Large intestine (tissue), 3 donors: ENCODE measurements at regions not wholly inside any gene's neighbourhood (a gene's known extent, or its start where the extent isn't known, plus 50 kb on each side); places are given as distances from the start of the nearest gene placed in this dataset.
"Not testable (repeated sequence)": the region's sequence is repeated elsewhere in the genome, so short reads cannot be mapped to it uniquely, and the experiment has no call there.

Experiments used
- DNase-seq, 2 donors: peaks; one replicate each; pipeline versions ENCODE4 v3.0.0 to v3.0.0-alpha.2; 2013
- H3K27ac ChIP-seq: one replicate; pipeline ENCODE4 v1.5.1; 2013; ENCODE audit warnings: low read length
- H3K27me3 ChIP-seq: 2 replicates; pipeline ENCODE4 v1.6.1; 2013; ENCODE audit warnings: low read length; ENCODE audit not compliant: control insufficient read depth, insufficient read depth
- H3K36me3 ChIP-seq: 2 replicates; pipeline ENCODE4 v1.6.1; 2013; ENCODE audit warnings: low read length; ENCODE audit not compliant: control insufficient read depth, insufficient read depth
- H3K4me1 ChIP-seq: one replicate; pipeline ENCODE4 v1.6.1; 2013; ENCODE audit warnings: low read length; ENCODE audit not compliant: control insufficient read depth, insufficient read depth
- H3K4me3 ChIP-seq: one replicate; pipeline ENCODE4 v1.5.1; 2013; ENCODE audit warnings: low read length
- H3K9me3 ChIP-seq: one replicate; pipeline ENCODE4 v1.6.1; 2013; ENCODE audit warnings: mild to moderate bottlenecking, low read depth, low read length, moderate library complexity; ENCODE audit not compliant: control insufficient read depth
- WGBS: methylation state at CpG from one replicate; pipeline ENCODE4 v1.1.5; 2013; ENCODE audit warnings: low lambda C conversion rate; ENCODE audit not compliant: insufficient coverage; 5-methylcytosine and 5-hydroxymethylcytosine counted together

DNA sequence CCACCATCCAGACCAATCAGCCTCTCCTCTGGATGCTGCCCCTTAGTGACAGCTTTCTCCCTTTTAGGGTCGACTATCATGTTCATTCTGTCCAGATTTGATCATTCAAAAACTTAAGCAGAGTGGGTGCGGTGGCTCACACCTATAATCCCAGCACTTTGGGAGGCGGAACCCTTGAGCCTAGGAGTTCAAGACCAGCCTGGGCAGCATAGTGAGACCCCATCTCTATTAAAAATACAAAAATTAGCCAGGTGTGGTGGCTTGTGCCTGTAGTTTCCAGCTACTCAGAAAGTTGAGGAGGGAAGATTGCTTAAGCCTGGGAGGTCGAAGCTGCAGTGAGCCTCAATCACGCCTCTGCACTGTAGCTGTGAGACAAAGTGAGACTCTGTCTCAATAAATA is 68.3 kb upstream of the ZCCHC2 start:
- no peaks in the 10 kb centered on the region for H3K9me3 ChIP-seq
- H3K4me1 ChIP-seq: peaks cover 15% of the 10 kb centered on the region
- H3K27me3 ChIP-seq: no peaks in the 10 kb centered on the region
- no peak for DNase-seq
- H3K27ac ChIP-seq: no peak overlapping the region
- H3K36me3 ChIP-seq: no peaks in the 10 kb centered on the region
- 100% methylated on average over 1 of the region's 5 CpGs for WGBS
- H3K4me3 ChIP-seq: no peak overlapping the region

DNA sequence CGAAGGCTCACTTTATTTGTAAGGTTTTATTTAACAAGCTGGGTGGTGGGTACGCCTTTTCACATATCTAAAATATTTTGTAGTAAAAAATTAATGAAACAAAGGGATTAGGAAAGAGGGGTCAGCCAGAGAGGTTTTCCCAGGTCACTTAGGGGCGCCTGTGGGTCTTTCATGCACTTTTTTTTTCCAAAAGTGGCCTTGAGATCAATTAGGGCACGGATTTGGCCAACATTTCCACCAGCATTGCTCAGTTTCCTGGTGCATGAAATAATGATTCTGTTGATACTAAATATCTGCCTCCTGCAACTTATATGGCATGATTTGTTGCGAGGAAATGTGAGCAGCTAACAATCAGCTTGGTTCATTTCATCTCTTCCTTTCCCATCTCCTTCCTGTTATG is 67.6 kb upstream of the ZCCHC2 start:
- DNase-seq: no peak
- Histone ChIP-seq H3K4me1 (peaks cover 15% of the 10 kb centered on the region), H3K27me3 (no peaks in the 10 kb centered on the region), H3K9me3 (no peaks in the 10 kb centered on the region), H3K4me3 (no peak overlapping the region), H3K27ac (no peak overlapping the region), H3K36me3 (no peaks in the 10 kb centered on the region)
- 17% methylated on average over 1 of the region's 5 CpGs for WGBS

DNA sequence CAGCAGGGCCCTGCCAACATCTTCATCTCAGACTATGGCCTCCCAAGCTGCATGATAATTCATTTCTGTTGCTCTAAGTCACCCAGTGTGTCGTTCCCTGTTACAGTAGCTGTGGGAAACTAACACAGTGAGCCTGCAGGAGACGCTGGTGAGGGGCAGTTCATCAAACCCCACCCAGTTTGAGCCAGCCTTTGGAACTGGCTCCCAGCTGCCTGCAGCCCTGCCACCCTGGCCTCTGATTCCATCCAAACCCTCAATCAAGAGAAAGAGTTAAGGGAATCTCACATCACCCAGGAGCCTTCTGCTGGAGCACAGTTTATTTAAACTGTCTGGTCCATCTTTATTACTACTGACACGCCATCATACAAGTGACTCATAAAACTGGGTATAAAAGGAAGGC is 64.9 kb upstream of the ZCCHC2 start:
- WGBS: no CpG with 5 or more reads among the region's 3 CpGs
- H3K27me3 ChIP-seq: no peaks in the 10 kb centered on the region
- no peaks in the 10 kb centered on the region for H3K9me3 ChIP-seq
- H3K4me3 ChIP-seq: no peak overlapping the region
- peaks cover 5% of the 10 kb centered on the region for H3K4me1 ChIP-seq
- H3K36me3 ChIP-seq: no peaks in the 10 kb centered on the region
- no peak overlapping the region for H3K27ac ChIP-seq
- DNase-seq: no peak

DNA sequence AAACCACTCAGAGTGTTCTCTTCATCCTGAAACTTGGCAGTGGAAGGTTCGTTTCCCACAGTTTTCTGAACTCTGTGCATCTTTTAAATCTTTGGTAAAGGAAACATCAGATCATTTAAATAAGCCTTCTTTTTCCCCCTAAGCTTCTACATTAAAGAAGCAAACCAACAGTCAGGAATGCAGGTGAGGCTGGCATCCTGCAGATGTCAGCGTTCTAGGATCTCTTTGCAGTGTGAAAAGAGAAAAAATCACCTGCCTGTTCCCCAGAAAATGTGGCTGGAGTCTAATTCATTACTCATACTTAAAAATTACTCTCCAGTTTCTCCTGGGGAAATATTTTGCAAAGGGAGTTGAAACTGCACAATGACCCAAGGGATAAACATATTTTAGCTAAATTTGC is 64.5 kb upstream of the ZCCHC2 start:
- Histone ChIP-seq H3K36me3 (no peaks in the 10 kb centered on the region), H3K27me3 (no peaks in the 10 kb centered on the region), H3K27ac (no peak overlapping the region), H3K4me1 (peaks cover under 1% of the 10 kb centered on the region), H3K4me3 (no peak overlapping the region), H3K9me3 (no peaks in the 10 kb centered on the region)
- WGBS: no CpG with 5 or more reads among the region's 2 CpGs
- no peak for DNase-seq

DNA sequence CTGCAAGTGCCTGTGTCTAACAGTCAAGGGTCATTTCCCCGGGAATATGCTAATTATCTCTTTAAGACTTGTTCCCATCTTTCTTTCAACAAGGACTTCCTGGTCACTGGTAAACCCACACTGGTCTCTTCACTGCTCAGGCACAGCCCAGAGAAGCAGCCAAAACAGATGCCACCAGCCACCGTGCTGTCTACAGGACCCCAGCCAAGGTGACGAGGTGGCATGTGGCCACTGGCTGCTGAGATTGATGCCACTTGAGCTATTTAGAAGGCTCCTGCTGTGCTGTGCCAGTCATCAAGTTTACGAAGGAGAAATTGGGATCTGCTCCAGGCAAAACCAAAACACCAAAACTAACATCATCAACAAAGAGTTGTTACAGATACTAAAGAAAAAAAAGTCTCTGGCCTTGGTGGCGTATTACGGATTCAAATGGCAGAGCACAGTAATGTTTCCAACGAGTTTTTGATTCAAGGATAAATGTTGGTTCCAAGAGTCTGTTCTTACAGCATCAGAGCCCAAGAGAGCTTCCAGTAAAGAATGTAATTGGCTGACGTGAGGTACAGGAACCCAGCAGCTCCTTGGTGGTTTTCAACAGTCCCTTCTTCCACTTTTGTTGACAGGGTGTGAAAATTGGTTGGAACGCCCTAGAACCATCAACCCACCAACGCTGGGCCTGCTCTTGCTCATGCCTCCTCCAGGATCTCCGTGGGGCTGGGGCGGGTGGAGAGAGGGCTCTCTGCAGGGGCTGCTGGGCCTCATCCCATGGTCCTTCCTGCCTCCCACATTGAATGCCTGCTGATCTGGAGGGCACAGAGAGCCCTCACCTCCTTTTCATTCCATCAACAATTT is 63.7 kb upstream of the ZCCHC2 start:
- no peaks in the 10 kb centered on the region for H3K9me3 ChIP-seq
- DNase-seq: no peak
- no CpG with 5 or more reads among the region's 12 CpGs for WGBS
- H3K36me3 ChIP-seq: no peaks in the 10 kb centered on the region
- H3K27me3 ChIP-seq: no peaks in the 10 kb centered on the region
- H3K4me1 ChIP-seq: no peaks in the 10 kb centered on the region
- H3K4me3 ChIP-seq: no peak overlapping the region
- H3K27ac ChIP-seq: no peak overlapping the region

DNA sequence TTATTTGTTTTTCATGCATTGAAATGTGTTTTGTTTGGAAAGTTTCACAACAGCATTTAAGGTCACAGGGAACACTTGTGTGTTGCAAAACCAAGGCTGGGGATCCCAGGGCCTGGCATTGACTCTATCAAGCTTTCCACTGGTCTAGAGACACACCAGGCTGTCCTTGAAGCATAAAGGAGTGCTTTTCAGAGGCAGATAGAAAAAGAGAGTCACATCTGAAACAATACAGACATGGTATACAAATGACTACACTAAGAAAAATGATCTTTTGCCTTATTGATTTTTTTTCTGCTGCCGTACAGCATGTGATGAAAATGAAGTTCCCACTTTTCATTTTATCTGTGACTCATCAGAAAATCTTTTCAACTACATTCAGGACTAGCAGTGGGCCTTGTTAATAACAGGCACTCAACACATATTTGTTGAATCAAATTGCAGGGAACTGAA is 61.9 kb upstream of the ZCCHC2 start:
- H3K27ac ChIP-seq: no peak overlapping the region
- no peak for DNase-seq

DNA sequence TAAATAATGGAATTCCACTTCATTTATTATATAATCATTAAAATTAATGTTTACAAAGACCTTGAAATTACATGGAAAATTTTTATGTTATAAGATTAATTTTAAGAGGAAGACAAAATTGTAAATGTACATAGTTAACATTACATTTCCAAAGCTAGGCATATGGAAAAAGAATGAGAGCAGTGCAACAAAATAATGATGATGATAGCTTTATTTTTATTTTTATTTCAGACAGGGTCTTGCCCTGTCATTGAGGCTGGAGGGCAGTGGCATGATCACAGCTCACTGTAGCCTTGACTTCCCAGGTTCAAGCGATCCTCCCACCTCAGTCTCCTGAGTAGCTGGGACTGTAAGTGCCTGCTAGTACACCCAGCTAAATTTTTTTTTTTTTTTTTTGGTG is 61.2 kb upstream of the ZCCHC2 start:
- Histone ChIP-seq H3K4me3 (no peak overlapping the region), H3K27me3 (no peaks in the 10 kb centered on the region), H3K36me3 (no peaks in the 10 kb centered on the region), H3K27ac (no peak overlapping the region), H3K9me3 (no peaks in the 10 kb centered on the region), H3K4me1 (no peaks in the 10 kb centered on the region)
- DNase-seq: no peak
- no CpG with 5 or more reads among the region's 1 CpG for WGBS

More for the DNA sequence above, 61.9 kb upstream of the ZCCHC2 start:
- H3K36me3 ChIP-seq: no peaks in the 10 kb centered on the region
- no CpG with 5 or more reads among the region's 1 CpG for WGBS
- no peaks in the 10 kb centered on the region for H3K4me1 ChIP-seq
- H3K4me3 ChIP-seq: no peak overlapping the region
- H3K27me3 ChIP-seq: no peaks in the 10 kb centered on the region
- no peaks in the 10 kb centered on the region for H3K9me3 ChIP-seq

DNA sequence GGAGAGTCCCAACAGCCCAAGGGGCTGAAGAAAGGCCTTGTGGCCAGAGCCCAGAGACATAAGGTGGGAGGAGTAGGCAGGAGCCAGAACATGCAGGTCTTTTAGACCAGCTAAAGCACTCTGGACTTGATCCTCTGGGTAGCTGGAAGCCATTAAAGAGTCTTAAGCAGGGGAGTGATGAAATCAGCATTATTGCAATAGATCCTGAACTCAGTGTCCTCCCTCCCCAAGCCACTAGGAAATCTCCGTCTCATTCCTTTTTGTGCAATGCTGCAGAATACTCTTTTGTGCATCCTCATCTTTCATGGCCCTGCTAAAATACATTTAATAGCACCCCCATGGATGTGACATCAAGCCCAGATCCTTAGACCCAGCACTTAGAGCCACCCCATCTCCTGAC is 58.6 kb upstream of the ZCCHC2 start:
- DNase-seq: no peak
- no CpG with 5 or more reads among the region's 1 CpG for WGBS
- H3K9me3 ChIP-seq: no peaks in the 10 kb centered on the region

DNA sequence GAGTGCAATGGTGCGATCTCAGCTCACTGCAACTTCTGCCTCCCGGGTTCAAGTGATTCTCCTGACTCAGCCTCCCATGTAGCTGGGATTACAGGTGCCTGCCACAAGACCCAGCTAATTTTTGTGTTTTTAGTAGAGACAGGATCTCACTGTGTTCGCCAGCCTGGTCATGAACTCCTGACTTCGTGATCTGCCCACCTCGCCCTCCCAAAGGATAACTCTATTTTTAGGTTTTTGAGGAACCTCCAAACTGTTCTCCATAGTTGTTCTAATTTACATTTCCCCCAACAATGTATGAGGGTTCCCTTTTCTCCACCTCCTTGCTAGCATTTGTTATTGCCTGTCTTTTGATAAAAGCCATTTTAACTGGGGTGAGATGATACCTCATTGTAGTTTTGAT is 53.7 kb upstream of the ZCCHC2 start:
- not testable (repeated sequence) for DNase-seq, H3K36me3 ChIP-seq, H3K9me3 ChIP-seq, H3K27ac ChIP-seq, H3K4me1 ChIP-seq, H3K27me3 ChIP-seq, H3K4me3 ChIP-seq
- 100% methylated on average over 2 of the region's 5 CpGs for WGBS

More for the DNA sequence above, 58.6 kb upstream of the ZCCHC2 start:
- no peak overlapping the region for H3K4me3 ChIP-seq
- H3K27ac ChIP-seq: no peak overlapping the region
- H3K36me3 ChIP-seq: no peaks in the 10 kb centered on the region
- H3K4me1 ChIP-seq: no peaks in the 10 kb centered on the region
- no peaks in the 10 kb centered on the region for H3K27me3 ChIP-seq
